Islet of Langerhans (tissue), 1 donor: ENCODE measurements at regions not wholly inside any gene's neighbourhood (a gene's known extent, or its start where the extent isn't known, plus 50 kb on each side); places are given as distances from the start of the nearest gene placed in this dataset.
A peak's percentile ranks its signal among the peaks of the same experiment; 100 is the strongest.
"Not testable (repeated sequence)": the region's sequence is repeated elsewhere in the genome, so short reads cannot be mapped to it uniquely, and the experiment has no call there.

ENCODE experiments used
- FAIRE-seq: peaks from one replicate; lab custom pipeline; 2011; peaks lifted over from hg19 to GRCh38; lab: Jason Lieb, UNC

DNA sequence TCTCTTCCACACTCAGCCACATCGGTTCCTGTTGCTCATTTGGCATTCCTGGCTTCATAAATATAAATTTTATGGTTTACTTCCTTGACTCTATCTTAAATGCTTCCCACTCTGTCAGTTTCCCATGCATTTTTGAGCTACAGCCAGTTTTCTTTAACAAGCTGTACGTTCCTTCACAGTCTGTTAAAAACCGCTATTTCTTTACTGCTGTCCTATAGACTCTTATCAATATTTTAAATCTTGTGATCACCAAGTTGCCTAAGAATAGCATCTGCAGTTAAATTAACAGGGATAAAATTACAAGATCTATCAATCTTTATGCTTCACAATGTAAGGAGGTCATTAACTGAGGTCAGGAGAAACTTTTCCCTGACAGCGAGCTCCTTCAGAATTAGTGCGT is 103.1 kb upstream of the RHOBTB1 start:
- no peak for FAIRE-seq

DNA sequence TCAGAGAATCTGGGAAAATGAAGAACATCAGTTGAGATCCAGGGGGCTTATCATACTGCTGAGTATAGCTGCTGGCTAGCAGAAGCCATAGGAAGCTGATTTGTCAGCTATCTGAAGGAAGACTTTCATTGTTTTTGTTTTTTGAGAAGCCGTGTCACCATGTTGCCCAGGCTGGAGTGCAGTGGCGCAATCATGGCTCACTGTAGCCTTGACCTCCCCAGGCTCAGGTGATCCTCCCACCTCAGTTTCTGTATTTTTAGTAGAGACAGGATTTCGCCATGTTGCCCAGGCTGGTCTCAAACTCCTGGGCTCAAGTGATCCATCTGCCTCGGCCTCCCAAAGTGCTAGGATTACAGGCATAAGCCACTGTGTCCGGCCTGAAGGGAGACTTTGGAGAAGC is 101.5 kb upstream of the RHOBTB1 start:
- not testable (repeated sequence) for FAIRE-seq

DNA sequence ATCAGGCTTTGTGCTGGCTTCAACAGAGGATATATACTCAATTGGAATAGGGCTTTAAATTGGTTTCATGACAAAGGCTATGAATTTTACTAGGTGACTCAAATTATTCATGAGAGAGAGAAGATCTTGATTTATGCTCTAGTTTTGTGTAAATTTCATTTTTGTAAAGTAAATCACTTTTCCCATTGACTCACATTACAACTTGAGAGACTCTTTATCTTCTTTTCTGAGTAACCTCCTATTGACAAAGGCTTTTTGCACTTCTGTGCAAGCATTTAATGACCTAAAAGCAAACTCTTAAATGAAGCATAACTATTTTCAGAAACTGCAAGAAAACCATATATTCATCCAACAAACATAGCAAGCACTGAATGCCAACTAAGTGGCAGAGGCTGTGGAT is 98.5 kb upstream of the RHOBTB1 start:
- no peak for FAIRE-seq

DNA sequence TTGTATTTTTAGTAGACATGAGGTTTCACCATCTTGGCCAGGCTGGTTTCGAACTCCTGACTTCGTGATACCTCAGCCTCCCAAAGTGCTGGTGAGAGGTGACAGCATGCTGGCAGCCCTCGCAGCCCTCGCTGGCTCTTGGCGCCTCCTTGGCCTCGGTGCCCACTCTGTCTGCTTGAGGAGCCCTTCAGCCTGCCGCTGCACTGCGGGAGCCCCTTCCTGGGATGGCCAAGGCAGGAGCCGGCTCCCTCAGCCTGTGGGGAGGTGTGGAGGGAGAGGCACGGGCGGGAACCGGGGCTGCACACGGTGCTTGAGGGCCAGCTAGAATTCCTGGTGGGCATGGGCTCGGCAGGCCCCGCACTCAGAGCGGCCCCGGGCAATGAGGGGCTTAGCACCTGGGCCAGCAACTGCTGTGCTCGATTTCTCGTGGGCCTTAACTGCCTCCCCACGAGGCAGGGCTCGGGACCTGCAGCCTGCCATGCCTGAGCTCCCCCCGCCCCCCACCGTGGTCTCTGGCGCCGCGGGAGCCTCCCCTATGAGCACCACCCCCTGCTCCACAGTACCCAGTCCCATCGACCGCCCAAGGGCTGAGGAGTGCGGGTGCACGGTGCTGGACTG is 96.5 kb upstream of the RHOBTB1 start:
- no peak for FAIRE-seq

DNA sequence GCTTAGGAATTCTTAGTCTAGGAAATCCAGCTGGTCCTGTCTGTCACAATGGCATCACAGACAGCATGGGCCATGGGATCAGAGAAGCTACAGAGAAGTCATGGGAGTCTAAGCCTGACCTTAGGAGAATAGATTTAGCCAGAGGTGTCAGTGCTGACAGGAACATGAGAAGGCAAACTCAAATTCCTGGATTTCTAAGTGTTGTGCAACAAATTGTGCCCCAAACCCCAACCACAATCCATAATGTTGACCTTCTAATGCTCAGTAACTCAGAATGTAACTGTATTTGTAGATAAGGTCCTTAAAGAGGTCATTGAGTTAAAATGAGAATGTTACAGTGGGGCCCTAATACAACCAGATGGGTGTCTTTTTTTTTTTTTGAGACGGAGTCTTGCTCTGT is 95.9 kb upstream of the RHOBTB1 start:
- no peak for FAIRE-seq

DNA sequence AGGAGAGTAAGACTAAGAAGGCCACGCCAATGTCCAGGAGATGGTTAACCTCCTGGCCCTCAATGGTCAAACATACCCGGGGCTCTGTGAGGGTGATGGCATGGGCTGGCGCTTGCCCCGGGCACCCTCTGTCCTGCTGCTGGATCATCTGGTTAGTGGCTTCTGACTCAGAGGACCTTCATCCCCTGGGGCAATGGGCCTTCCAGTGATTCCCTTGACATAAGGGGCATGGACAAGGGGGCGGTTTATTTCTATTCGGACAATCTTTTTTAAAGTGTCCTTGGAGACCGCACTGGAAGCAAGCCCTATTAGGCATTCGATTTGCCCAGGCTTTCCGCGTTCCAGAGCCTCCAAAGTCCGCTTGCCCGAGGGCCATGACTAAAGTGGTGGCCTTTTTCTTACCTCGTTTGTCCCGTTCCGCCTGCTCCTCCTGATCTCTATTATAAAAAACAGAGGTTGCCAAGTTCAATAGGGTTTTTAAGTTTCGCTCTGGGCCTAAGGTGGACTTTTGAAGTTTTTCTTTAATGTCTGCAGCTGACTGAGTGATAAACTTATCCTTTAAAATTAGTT is 93.4 kb upstream of the RHOBTB1 start:
- not testable (repeated sequence) for FAIRE-seq

DNA sequence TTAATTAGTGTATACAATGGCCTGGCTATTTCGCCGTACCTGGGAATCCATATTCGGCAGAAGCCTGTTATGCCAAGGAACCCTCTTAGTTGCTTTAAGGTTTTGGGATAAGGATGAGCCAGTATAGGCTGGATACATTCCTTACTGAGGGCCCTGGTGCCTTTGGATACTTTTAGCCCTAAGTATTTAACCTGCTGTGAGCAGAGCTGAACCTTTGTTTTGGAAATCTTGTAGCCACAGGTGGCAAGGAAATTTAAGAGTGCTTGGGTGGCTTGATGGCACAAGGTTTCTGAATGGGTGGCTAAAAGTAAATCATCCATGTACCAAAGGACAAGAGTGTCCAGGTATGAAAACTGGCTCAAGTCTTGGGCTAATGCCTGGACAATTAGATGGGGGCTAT is 92.2 kb upstream of the RHOBTB1 start:
- not testable (repeated sequence) for FAIRE-seq

DNA sequence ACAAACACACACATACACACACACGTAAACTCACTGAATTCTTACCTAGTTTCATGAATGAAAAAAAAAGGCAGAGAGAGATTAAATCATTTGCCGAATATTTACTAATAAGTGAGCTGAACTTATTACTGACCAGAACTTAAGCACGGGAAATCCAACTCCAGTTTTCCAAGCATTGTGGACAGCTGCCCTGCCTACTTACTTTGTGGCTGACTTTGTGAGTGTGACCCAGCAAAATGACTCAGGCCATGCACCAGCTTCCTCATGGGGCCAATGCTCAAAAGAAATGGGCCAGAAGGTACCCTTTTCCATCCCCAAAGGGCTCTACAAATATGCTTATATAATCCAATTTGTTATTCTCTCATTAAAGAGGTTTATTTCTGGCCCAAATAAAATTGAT is 87.4 kb upstream of the RHOBTB1 start:
- no peak for FAIRE-seq

DNA sequence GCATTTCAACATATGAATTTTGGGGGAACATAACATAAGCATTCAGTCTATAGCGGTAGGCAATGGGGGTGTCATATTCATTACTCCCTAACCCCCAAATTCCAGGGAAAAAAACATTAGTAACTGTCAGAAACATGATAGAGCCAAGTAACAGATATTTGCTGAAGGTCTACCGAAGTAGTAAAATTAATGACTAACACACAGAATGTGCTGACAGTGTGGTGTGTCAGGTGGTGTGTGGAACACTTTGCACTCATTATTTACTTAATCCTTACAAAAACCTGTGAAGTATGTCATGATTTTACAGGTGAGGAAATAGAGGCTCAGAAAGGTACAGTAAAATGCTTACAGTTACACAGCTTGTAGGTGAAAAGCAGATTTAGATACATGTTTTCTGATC is 85.4 kb upstream of the RHOBTB1 start:
- no peak for FAIRE-seq

DNA sequence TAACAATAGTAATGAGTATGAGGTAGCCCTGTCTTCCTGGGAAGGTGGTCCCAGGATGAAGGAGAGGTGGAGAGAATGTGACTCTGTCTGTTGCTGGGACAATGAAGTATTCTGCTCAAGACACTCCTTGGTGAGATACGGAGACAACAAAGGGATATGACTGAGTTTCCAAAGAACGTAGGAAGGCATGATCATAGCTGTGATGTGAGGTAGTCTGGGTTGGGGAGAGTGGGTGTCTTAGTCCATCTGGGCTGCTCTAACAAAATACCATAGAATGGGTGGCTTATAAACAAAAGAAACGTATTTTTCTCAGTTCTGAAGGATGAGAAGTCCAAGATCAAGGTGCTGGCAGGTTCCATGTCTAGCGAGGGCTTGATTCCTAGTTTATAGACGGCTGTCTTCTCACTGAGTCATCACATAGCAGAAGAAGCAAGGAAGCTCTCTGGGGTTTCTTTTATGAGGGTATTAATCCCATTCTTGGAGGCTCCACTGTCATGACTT is 84.9 kb upstream of the RHOBTB1 start:
- no peak for FAIRE-seq

DNA sequence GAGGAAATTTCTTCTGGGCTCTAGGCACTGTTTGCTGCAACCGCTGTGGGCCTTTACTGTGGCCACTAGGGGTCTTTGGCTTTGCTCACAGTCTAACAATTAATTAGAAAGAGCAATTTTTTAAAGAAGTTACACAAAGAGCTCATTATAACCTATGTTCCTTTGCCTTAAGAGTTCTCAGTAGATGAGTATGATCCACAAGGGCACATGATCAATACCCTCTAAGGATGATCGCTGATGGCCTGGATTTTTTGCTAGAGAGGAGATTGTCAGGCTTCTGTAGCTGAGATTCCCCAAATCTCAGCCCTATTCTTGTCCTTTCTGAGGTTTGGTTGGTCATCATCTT is 80.8 kb upstream of the RHOBTB1 start:
- FAIRE-seq: no peak

DNA sequence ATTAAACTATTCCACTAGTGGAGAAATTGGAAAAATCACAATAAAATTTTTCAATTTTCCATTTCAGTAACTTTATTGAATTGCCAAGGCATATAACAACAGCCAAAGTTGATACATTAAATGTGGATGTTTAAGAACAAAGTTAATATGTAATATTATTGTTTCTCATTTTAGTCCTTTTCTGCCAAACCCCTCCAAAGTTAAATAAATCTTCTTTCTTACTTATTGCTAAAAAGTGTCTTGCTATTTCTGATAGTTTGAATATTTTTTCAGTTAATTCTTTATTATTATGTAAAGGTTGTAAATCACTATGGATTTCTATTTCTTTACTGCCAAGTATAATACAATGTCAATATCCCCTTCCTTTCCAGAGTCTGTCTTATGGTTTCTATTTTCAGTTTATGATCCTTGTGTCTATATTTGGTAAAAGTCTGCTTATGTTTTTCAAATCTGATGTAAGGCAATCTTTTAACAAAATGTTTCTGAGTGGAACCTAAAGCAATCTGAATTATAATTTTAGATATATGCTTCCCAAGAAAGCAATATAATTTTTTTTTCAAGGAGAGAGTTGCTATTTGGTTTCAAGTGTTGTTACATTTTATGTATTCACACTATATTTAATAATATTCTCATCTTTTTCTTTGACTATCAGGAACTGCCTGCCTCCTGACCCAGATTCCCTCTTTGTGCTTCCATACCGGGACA is 80.3 kb upstream of the RHOBTB1 start:
- FAIRE-seq: peak; percentile 13

DNA sequence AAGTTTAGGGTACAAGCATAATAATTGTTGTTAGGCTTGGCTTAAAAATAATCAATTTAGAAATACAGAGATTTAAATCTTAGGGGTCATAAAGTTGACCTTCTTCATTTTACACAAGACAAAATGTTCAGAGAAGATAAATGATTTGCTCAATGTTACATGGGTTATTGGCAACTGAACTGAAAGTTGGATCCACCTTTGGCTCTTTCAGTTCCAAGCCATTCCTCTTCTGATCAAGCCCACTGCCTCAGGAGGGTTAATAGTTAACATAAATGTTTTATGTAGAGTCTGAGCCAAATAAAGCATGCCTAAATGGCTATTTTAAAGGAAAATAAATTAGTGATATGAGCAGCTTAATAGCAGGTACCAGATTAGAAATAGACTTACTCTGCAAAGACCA is 79.1 kb upstream of the RHOBTB1 start:
- no peak for FAIRE-seq

DNA sequence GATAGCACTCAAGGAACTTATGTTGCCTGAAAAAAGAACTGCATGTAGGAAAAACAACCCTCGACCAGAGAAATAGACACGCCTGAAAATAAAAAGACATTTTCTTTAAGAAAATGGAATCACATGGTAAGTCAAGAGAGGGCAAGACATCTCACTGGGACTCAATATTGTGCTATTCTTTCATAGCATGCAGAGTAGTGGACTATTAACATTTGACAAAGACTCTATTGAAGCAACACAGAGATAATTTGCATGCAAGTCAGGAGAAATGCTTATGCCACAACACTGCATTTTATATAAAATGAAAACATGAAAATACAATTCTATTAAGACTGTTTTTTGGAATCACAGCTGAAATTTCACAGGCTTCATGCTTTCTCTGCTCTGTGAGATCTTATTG is 77.9 kb upstream of the RHOBTB1 start:
- no peak for FAIRE-seq

DNA sequence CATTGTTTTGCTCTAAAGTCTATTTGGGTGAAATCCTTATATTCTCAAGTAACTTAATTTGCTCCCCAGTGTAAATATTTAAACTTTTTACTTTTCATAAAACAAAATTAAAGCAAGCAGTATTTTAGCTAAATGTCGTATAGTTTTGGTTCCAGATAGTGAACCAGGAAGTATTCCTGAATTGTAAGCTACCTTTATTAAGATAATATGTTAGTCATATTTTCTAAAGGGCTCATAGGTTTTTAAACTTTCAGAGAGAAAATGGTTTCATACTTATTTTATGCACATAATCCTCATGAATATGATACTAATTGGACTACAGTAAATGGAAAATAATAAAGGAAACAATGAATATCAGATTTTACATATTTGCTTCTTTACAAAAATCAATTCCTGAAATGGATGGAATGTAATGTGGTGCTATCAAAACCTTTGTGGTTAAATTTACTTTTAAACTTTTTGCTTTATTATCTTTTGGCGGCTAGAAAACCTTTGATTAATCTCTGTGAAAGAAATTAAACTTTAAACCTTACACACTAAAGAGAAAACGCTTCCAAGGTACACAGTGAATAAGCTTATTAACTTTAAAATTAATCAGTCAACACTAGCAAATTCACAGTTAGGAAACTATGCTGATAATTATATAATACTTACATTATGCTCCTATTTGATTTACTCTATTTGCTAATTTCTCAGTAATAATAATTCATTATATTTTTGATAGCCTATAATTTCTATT is 76.6 kb upstream of the RHOBTB1 start:
- FAIRE-seq: peak; percentile 66

DNA sequence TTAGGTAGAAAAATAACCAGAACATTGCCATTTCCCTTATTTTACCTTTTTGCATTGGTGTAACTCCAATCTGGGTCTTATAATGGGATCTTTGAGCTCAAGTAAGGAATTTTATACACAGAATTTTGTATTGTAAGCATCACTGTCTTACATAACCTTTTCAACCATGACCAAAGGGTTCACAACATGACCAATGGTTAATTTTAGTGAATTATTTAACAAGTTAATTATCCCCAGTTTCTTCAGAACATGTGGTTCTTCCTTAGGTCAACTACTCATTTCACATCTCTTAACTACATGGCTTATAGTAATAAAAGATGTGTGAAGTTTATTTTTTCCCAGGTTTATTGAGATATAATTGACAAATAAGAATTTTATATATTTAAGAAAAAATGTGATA is 74.2 kb upstream of the RHOBTB1 start:
- no peak for FAIRE-seq

DNA sequence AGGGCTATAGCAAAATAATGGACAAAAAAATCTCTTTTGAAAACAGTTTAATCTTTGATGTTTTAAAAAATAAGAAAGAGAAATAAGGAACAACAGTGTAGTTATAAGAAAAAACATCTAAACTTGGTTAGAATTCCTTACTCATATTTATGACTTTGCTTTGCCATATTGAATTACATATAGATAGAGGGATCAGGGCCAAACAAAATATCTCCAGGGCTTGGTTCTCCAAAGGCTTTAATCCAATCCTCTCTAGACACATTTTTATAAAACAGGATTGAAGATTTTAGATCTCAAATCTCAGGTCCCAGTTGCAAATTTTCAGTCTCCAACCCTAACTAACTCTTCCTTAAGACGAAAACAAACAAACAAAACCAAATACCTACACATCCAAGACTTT is 72.6 kb upstream of the RHOBTB1 start:
- no peak for FAIRE-seq

DNA sequence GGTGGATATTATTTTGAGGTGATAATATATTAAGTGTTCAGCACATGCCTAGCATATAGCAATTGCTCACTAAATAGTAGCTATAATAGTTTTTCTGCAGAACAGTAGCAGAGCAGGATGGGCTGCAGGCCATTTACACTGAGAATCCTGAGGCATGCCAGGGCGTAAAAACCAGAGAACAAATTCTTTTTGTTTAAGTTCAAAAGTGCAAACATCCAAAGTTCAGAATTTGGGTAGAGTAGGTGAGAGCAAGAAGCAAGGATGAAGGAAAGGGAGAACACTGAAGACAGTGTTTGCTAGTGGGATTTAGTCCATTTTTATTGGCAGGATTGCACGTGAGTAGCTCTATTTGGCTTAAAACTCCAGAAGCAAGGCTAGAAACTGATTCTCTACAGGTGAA is 72.0 kb upstream of the RHOBTB1 start:
- FAIRE-seq: no peak

DNA sequence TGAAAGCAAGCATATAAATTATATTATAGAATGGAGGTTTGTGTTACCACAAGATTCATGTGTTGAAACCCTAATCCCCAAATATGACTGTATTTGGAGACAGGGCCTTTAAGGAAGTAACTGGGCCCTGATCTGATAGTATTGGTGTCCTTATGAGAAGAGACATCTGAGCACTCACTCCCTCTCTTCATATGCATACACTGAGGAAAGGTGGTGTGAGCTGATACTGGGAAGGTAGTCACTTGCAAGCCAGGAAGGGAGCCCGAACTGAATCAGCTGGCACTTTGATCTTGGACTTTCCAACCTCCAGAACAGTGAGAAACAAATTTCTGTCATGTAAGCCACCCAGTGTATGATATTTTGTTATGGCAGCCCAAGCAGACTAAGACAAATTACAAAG is 66.9 kb upstream of the RHOBTB1 start:
- FAIRE-seq: no peak

DNA sequence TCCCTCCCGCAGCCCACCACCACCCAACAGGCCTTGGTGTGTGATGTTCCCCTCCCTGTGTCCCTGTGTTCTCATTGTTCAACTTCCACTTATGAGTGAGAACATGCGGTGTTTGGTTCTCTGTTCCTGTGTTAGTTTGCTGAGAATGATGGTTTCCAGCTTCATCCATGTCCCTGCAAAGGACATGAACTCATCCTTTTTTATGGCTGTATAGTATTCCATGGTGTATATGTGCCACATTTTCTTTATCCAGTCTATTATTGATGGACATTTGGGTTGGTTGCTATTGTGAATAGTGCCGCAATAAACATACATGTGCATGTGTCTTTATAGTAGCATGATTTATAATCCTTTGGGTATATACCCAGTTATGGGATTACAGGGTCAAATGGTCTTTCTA is 59.1 kb upstream of the RHOBTB1 start:
- FAIRE-seq: not testable (repeated sequence)

DNA sequence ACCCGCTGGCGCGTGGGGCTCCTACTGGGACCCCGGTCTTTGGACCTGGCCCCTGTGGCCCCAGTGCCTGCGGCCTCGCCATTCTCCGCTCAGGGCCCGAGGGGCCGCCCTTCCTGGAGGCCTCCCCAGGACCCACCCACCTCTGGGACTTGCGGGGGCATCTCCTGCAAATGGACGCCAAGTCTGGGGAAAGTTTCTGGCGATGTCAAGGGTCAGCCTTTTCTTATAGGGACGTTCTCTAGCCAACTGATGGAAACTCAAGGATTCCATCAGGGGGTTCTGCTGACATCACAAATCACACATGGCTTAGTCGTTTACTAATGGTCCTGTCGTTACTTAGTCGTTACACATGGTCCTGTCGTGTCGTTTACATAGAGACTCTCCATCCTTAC is 57.7 kb upstream of the RHOBTB1 start:
- FAIRE-seq: no peak

DNA sequence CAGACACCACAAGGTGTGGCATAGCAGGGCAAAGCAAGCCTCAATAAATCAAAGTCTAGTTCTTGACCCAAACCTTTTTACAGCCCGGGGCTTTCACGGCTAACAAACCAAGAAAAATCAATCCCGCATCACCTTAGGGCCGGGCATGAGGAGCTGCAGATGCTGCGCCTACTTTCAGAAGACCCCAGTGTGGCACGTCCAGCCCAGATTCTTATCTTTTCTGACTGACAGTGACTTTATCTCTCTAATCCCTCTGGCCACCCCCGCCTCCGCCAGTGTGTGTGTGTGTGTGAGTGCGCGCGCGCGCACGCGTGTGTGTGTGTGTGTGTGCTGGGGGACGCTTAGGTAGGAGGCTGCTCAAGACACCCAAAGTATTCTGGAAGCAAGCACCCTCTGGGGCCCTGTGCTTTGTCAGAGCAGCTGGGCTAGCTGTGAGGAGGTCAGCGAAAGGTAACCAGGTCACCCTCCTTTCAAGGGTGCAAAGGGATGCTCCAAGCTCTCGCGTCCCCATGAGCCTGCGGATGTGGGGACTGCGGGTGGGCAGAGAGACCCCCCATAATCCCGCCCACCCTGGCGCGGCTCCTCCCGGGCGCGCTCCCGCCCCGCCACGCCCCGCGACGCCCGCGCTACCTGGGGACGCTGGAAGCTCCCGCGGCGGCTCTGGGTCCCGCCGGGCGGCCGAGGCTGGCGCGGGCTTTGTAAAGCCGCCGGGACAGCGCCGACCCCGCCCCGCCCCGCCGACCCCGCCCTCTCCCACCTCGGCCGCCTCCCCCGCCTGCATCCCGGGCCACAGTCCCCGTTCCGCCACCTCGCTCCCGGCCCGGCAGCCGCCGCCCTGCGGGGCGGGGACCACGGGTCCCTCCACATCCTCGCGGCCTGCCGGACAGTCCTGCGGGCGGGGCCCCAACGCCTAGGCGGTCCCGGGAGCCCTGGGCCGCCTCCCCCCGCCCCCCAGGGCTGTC is 57.1 kb upstream of the RHOBTB1 start:
- FAIRE-seq: no peak
